SKM-1 treated with dmso at 0.1 percent for 144 hours (cell line): ENCODE measurements at regions not wholly inside any gene's neighbourhood (a gene's known extent, or its start where the extent isn't known, plus 50 kb on each side); places are given as distances from the start of the nearest gene placed in this dataset.

Source experiments
- DNase-seq: peaks from one replicate; lab custom pipeline; 2025; ENCODE audit not compliant: unreplicated experiment; lab: John Stamatoyannopoulos, UW

- no peak for DNase-seq
These were observed 73.4 kb upstream of the BOD1 start for GRCh38 chr5:173689737-173690360.

GRCh38 chr5:173691931-173692330 lies 75.5 kb upstream of the BOD1 start:
- DNase-seq: no peak

GRCh38 chr5:173693670-173694069 lies 77.2 kb upstream of the BOD1 start:
- no peak for DNase-seq

GRCh38 chr5:173696216-173696615 lies 79.8 kb upstream of the BOD1 start:
- DNase-seq: no peak

GRCh38 chr5:173697931-173698579 lies 81.6 kb upstream of the BOD1 start:
- no peak for DNase-seq

- no peak for DNase-seq
These were observed 83.5 kb upstream of the BOD1 start for GRCh38 chr5:173699966-173700365.

- DNase-seq: no peak
These were observed 87.0 kb upstream of the BOD1 start for GRCh38 chr5:173703466-173703865.

GRCh38 chr5:173704615-173705511 lies 88.4 kb upstream of the BOD1 start:
- DNase-seq: no peak

GRCh38 chr5:173705512-173706044 lies 89.1 kb upstream of the BOD1 start:
- no peak for DNase-seq

- no peak for DNase-seq
These were observed 90.2 kb upstream of the BOD1 start for GRCh38 chr5:173706700-173707099.

GRCh38 chr5:173707392-173707791 lies 90.9 kb upstream of the BOD1 start:
- DNase-seq: no peak

- no peak for DNase-seq
These were observed 92.7 kb upstream of the BOD1 start for GRCh38 chr5:173709145-173709544.

- no peak for DNase-seq
These were observed 93.3 kb upstream of the BOD1 start for GRCh38 chr5:173709761-173710160.

GRCh38 chr5:173710528-173710927 lies 94.1 kb upstream of the BOD1 start:
- DNase-seq: no peak

- no peak for DNase-seq
These were observed 95.0 kb upstream of the BOD1 start for GRCh38 chr5:173711466-173711865.

- DNase-seq: no peak
These were observed 96.2 kb upstream of the BOD1 start for GRCh38 chr5:173712609-173713175.

GRCh38 chr5:173714551-173715428 lies 98.3 kb upstream of the BOD1 start:
- DNase-seq: peak; percentile 27

- DNase-seq: no peak
These were observed 99.2 kb upstream of the BOD1 start for GRCh38 chr5:173715607-173716006.

GRCh38 chr5:173716058-173716682 lies 99.7 kb upstream of the BOD1 start:
- DNase-seq: no peak

GRCh38 chr5:173717959-173718358 lies 101.5 kb upstream of the BOD1 start:
- DNase-seq: peak; percentile 55
